Heart right ventricle (tissue), 16 donors: ENCODE measurements at regions not wholly inside any gene's neighbourhood (a gene's known extent, or its start where the extent isn't known, plus 50 kb on each side); places are given as distances from the start of the nearest gene placed in this dataset.

Experiments
- ATAC-seq, 8 donors: fragments of 200-7000 bp; cut with Tn5 transposase; one replicate each; pipeline ENCODE4 v1.9.1; 2020; ENCODE audit warnings: mild to moderate bottlenecking in 8 of 8, moderate library complexity in 8 of 8, moderate number of reproducible peaks in 1 of 8
- DNase-seq, 2 donors: peaks; one replicate each; pipeline ENCODE4 v3.0.0-alpha.2; 2020
- H3K27ac ChIP-seq, 10 donors: fragments of 200-600 bp; sonication (generic) in 2 of 10; one replicate each; pipeline versions ENCODE4 v1.5.0 to v1.8.0; 2020 to 2022; ENCODE audit warnings: mild to moderate bottlenecking in 3 of 10
- H3K27me3 ChIP-seq, 7 donors: fragments of 200-600 bp; one replicate each; pipeline ENCODE4 v1.8.0; 2021 to 2022; ENCODE audit warnings: mild to moderate bottlenecking in 2 of 7
- H3K36me3 ChIP-seq, 9 donors: fragments of 200-600 bp; sonication (generic) in 1 of 9; one replicate each; pipeline versions ENCODE4 v1.5.0 to v1.8.0; 2020 to 2022; ENCODE audit warnings: mild to moderate bottlenecking in 2 of 9
- H3K4me1 ChIP-seq, 9 donors: fragments of 200-600 bp; sonication (generic) in 1 of 9; one replicate each; pipeline versions ENCODE4 v1.5.0 to v1.8.0; 2020 to 2022; ENCODE audit warnings: mild to moderate bottlenecking in 4 of 9
- H3K4me3 ChIP-seq, 10 donors: fragments of 200-600 bp; sonication (generic) in 2 of 10; one replicate each; pipeline versions ENCODE4 v1.5.0 to v1.8.0; 2020 to 2022; ENCODE audit warnings: mild to moderate bottlenecking in 7 of 10, moderate library complexity in 2 of 10
- H3K9me3 ChIP-seq, 11 donors: fragments of 200-600 bp in 10 of 11; sonication (generic) in 2 of 11; one replicate each; pipeline versions ENCODE4 v1.5.0 to v1.8.0; 2013 to 2022; ENCODE audit warnings: mild to moderate bottlenecking in 2 of 11, control low read depth in 1 of 11, moderate library complexity in 1 of 11
- CTCF ChIP-seq, 9 donors: fragments of 200-600 bp; sonication (generic) in 2 of 9; IDR thresholded peaks; one replicate each; pipeline versions ENCODE4 v1.5.0 to v1.8.0; 2021 to 2022; ENCODE audit warnings: antibody characterized with exemption in 9 of 9, mild to moderate bottlenecking in 5 of 9, moderate library complexity in 1 of 9
- WGBS, 2 donors: extraction: QIAGEN DNeasy Blood & Tissue Kit; methylation state at CpG; one replicate each; pipeline ENCODE4 v1.1.7; 2013; ENCODE audit warnings: inconsistent platforms in 1 of 2; 5-methylcytosine and 5-hydroxymethylcytosine counted together
- intact Hi-C, 10 donors: fragments of 100-400 bp; cut with DNase I; formaldehyde crosslinking; loops; one replicate each; pipeline versions ENCODE4 v1.11.1 to v1.14.2; 2022
- donor health status: Arrhythmogenic right ventricular cardiomyopathy.
- donor health status: ischemic (EF 13 %, LVEDD 7.1; RV severe dilation, severe dysfunction).
- donor health status: healthy with polysubstance abuse.
- donor health status: DM: no; HTN: yes; CAD: no.
- donor health status: DM: no; HTN: no; CAD: no.
- donor health status: ischemic (EF 25% LVEDD 6.9; RV normal size, moderate dysfunction).
- donor health status: ischemic (EF 25% LVEDD 5.7; RV mildly dilated, moderate dysfunction).
- donor health status: healthy.
- donor health status: DM: yes; HTN: yes; CAD: no.
- donor health status: Ischemic cardiomyopathy.
- donor health status: ischemic (EF 35%, LVEDD 5.7; RV mildly dilated, moderate dysfunction).
- donor health status: nonischemic (EF 11% LVEDD 7.7; RV severe dilation, severe dysfunction).
- donor health status: DM: yes; HTN: yes; CAD: no.
- donor health status: PGD.
- donor health status: ischemic (EF 29% LVEDD 5.4; RV normal size, mild dysfunction).
- donor health status: nonischemic (EF 23%, LVEDD 6.1; RV moderate dilation, normal function).

GRCh38 chrX:22340022-22340616 is 67.4 kb downstream of the CBLL2 start:
- WGBS, 2 donors: 79 to 81% methylated on average over 5 of the region's 5 CpGs
- no peak overlapping the region for H3K4me3 ChIP-seq
- no peak overlapping the region for H3K27ac ChIP-seq
- DNase-seq (no peak), ATAC-seq (no peak)
- H3K4me1 ChIP-seq: no peaks in the 10 kb centered on the region
- peaks cover 0 to 6% (median 0%) of the 10 kb centered on the region in 11 donors for H3K9me3 ChIP-seq
- no peaks in the 10 kb centered on the region for H3K36me3 ChIP-seq
- no peak for TF ChIP-seq CTCF (IDR thresholded peaks at IDR 0.05)
- intact Hi-C loops: no loop called here
- H3K27me3 ChIP-seq: no peaks in the 10 kb centered on the region

GRCh38 chrX:22343192-22343591 is 70.5 kb downstream of the CBLL2 start:
- no peaks in the 10 kb centered on the region for H3K4me1 ChIP-seq
- H3K27me3 ChIP-seq: no peaks in the 10 kb centered on the region
- WGBS, 2 donors: 91% methylated on average over 8 of the region's 8 CpGs
- H3K36me3 ChIP-seq: no peaks in the 10 kb centered on the region
- intact Hi-C loops: no loop called here
- no peak for ATAC-seq
- H3K4me3 ChIP-seq: no peak overlapping the region
- no peak for TF ChIP-seq CTCF (IDR thresholded peaks at IDR 0.05)
- DNase-seq: no peak
- H3K9me3 ChIP-seq: no peaks in the 10 kb centered on the region
- no peak overlapping the region for H3K27ac ChIP-seq

- Histone ChIP-seq H3K27me3 (no peaks in the 10 kb centered on the region), H3K36me3 (no peaks in the 10 kb centered on the region), H3K4me3 (no peak overlapping the region), H3K27ac (no peak overlapping the region), H3K9me3 (no peaks in the 10 kb centered on the region), H3K4me1 (no peaks in the 10 kb centered on the region)
- no peak for TF ChIP-seq CTCF (IDR thresholded peaks at IDR 0.05)
- WGBS, 2 donors: 80 to 87% methylated on average over 2 of the region's 2 CpGs
- no peak for DNase-seq
- no peak for ATAC-seq
- intact Hi-C loops: no loop called here
Observed at GRCh38 chrX:22345884-22346283, 73.2 kb downstream of the CBLL2 start.

- no peak overlapping the region for H3K27ac ChIP-seq
- DNase-seq (no peak), ATAC-seq (no peak)
- no peak for TF ChIP-seq CTCF (IDR thresholded peaks at IDR 0.05)
- H3K27me3 ChIP-seq: no peaks in the 10 kb centered on the region
- no peak overlapping the region for H3K4me3 ChIP-seq
- no peaks in the 10 kb centered on the region for H3K9me3 ChIP-seq
- no peaks in the 10 kb centered on the region for H3K36me3 ChIP-seq
- intact Hi-C loops: no loop called here
- no peaks in the 10 kb centered on the region for H3K4me1 ChIP-seq
- 40 to 71% methylated on average over 1 of the region's 1 CpG for WGBS, 2 donors
Observed at GRCh38 chrX:22347491-22347890, 74.8 kb downstream of the CBLL2 start.
